RWPE1 (cell line): ENCODE measurements at regions not wholly inside any gene's neighbourhood (a gene's known extent, or its start where the extent isn't known, plus 50 kb on each side); places are given as distances from the start of the nearest gene placed in this dataset.
A peak's percentile ranks its signal among the peaks of the same experiment; 100 is the strongest.

ENCODE experiments used
- CTCF ChIA-PET: fragments of 350-600 bp; sonication (Branson Sonifier 250); formaldehyde crosslinking; extraction: SDS; loops from one replicate; lab custom pipeline; 2021; lab: Yijun Ruan, JAX
- POLR2A ChIA-PET: fragments of 400-600 bp; formaldehyde crosslinking; extraction: SDS; loops from one replicate; lab custom pipeline; 2020; ENCODE audit warnings: antibody characterized with exemption; ENCODE audit not compliant: low non-redundant PET; lab: Yijun Ruan, JAX
- DNase-seq: peaks from one replicate; pipeline ENCODE4 v3.0.0; 2012; ENCODE audit warnings: low spot score
- H3K27ac ChIP-seq: fragments of 450-650 bp; 2 replicates; pipeline ENCODE4 v1.5.1; 2017
- TF ChIP-seq, protein P1 (sequence below): fragments of 450-650 bp; conservative IDR thresholded peaks from 2 replicates; pipeline ENCODE4 v1.5.1; 2017; ENCODE audit warnings: low read depth, mild to moderate bottlenecking

DNA sequence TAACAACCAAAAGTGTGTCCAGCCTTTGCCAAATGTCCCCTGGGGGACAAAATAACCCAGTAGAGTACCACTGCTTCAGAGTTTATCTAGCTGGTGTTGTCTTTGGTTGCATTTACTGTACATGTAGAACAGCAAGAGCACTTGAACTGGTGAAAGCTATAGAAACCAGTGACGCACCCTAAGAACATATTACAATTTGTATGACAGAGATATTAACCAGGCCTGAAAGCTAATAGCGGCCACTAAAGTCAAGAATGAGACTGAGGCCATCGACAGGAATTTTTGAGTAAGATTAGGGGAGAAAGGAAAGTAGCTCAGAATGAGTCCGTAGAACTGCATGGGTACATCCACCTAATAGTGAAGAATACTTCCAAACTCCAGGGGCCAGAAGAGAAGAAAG lies 236.2 kb downstream of the MTERF1 start:
- POLR2A ChIA-PET, result no interaction called here

DNA sequence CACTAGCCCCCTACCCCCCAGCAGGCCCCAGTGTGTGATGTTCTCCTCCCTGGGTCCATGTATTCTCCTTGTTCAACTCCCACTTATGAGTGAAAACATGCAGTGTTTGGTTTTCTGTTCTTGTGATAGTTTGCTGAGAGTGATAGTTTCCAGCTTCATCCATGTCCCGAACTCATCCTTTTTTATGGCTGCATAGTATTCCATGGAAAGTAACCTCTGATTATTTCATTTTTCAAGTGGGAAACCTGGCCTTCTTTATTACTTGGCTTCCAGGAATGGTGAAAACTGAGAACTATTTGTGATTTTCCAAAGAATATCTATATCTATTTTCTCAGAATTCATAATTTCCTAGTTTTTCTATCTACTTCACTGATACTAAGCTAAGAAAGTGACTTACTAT lies 235.0 kb downstream of the MTERF1 start:
- POLR2A ChIA-PET, result no interaction called here
- CTCF ChIA-PET, result no interaction called here

More for the DNA sequence above, 236.2 kb downstream of the MTERF1 start:
- CTCF ChIA-PET, result no interaction called here
- no peak for DNase-seq
- TF ChIP-seq, protein P1, sequence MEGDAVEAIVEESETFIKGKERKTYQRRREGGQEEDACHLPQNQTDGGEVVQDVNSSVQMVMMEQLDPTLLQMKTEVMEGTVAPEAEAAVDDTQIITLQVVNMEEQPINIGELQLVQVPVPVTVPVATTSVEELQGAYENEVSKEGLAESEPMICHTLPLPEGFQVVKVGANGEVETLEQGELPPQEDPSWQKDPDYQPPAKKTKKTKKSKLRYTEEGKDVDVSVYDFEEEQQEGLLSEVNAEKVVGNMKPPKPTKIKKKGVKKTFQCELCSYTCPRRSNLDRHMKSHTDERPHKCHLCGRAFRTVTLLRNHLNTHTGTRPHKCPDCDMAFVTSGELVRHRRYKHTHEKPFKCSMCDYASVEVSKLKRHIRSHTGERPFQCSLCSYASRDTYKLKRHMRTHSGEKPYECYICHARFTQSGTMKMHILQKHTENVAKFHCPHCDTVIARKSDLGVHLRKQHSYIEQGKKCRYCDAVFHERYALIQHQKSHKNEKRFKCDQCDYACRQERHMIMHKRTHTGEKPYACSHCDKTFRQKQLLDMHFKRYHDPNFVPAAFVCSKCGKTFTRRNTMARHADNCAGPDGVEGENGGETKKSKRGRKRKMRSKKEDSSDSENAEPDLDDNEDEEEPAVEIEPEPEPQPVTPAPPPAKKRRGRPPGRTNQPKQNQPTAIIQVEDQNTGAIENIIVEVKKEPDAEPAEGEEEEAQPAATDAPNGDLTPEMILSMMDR, result no peak
- no peak overlapping the region for H3K27ac ChIP-seq

DNA sequence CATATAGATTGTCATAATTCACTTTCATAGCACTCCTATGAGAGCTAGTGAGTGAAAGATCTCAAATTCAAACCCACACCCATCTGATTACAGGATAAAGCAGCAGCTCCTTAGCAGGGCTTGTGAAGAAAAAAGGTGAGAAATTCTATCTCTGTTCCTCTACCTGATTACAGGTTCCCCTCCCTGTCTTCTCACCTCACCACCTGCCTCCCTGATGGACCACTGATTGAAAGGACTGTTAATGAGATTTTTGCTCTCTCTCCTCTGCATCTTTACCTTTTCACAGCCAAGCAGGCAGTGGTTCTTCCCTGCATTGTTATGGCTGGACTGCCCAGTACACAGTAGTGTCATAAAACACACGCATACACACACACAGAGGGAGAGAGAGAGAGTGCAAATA lies 228.5 kb downstream of the MTERF1 start:
- H3K27ac ChIP-seq, result no peak overlapping the region
- no peak for DNase-seq
- CTCF ChIA-PET, result no interaction called here
- POLR2A ChIA-PET, result no interaction called here
- TF ChIP-seq, protein P1, result no peak

More for the DNA sequence above, 235.0 kb downstream of the MTERF1 start:
- TF ChIP-seq, protein P1, result no peak
- no peak for DNase-seq
- no peak overlapping the region for H3K27ac ChIP-seq

DNA sequence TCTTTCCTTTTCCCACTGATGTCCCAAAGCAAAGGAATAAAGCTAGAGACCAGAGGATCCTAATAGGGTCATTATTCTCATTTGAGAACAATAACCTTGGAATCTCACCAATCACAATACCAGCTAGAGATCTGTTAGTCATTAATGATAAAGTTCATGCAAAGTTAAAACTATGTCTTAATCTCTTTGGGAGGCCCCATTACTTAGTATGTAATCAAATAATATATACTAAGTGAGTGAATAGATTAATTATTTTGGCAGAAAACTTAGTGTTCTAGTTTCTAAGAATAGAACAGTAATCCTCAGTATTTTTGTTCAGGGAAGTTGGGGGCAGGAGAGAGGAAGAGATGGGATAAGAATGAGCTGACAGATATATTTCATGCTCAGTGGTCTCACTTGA lies 227.2 kb downstream of the MTERF1 start:
- TF ChIP-seq, protein P1, result no peak
- no peak for DNase-seq
- POLR2A ChIA-PET, result no interaction called here
- no peak overlapping the region for H3K27ac ChIP-seq
- CTCF ChIA-PET, result no interaction called here

DNA sequence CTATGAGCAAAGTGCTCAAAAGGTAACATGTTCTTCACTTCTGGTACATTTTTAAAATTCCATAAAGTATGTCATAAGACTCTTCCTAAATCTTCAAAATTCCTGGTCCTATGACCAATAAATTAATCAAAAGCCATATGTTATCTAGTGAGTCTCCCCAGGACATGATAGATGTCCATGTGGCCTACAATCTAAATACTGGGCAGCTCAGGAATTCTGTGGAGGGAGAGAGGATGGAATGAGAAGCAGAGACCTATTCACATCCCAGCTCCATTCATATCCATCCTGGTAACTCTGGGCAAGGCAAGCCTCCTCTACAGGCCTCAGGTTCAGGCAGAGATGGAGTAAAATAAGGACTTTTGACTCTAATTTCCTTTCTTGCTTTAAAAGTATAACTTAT lies 224.8 kb downstream of the MTERF1 start:
- DNase-seq, result no peak
- ChIA-PET CTCF (interaction anchor here (0.6 to 0.7 kb wide), 2 partner anchors 121 to 648 kb away, joined by 3 read pairs; no protein-coding TSS in a partner anchor), POLR2A (no interaction called here)
- TF ChIP-seq, protein P1, result no peak
- no peak overlapping the region for H3K27ac ChIP-seq

DNA sequence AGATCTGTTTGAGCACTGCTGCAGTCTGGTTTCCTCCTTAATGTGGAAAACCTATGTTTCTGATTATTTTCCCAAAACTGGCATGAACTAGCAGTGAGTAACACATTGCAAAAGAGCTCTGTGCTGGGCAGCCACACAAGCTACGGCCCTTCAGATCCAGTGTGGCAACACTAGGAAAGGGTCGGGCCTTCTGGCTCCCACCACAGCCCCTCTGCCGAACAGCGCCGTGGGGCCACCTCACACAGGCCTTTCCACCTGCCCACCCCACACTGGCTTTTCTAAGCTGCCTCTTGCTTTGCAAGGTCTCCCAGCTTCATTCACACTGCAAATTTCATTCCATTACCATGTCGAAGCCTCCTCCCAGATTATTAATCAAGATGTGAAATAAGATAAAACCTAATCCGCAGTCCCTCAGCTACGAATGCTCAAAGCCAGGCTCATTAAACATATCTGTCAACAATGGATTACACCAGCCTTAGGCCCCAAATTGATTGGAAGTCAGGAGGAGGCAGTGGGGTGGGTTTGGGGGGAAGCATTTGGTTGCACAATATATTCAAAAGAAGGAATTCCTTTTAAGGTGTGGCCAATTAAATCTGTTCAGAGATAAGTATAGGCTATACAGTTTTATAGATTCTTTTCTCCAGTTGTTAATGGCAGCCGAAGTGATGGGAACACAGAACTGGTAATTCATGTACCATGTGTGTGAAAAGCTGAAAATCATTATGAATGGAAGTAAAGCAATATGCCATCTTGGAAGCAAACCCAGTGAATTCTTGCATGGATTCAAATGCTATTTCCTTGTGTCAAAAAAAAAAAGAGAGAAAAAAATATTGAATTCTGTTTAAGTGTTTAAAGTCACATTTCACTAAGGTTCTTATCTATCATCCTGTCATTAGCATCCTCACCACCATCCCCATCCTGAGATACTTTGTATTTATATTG lies 223.7 kb downstream of the MTERF1 start:
- DNase-seq, result no peak
- CTCF ChIA-PET, result interaction anchor here (0.8 kb wide), 1 partner anchor 567 kb away, joined by 4 read pairs; no protein-coding TSS in a partner anchor
- peak overlapping the region; percentile 85 for H3K27ac ChIP-seq
- POLR2A ChIA-PET, result no interaction called here
- TF ChIP-seq, protein P1, result no peak
